Kidney capillary endothelial cell (primary cell): ENCODE measurements at regions not wholly inside any gene's neighbourhood (a gene's known extent, or its start where the extent isn't known, plus 50 kb on each side); places are given as distances from the start of the nearest gene placed in this dataset.
"Not testable (repeated sequence)": the region's sequence is repeated elsewhere in the genome, so short reads cannot be mapped to it uniquely, and the experiment has no call there.

ENCODE experiments used
- DNase-seq: peaks from one replicate; pipeline ENCODE4 v3.0.0-alpha.2; 2018; ENCODE audit warnings: low spot score

- no peak for DNase-seq
These were observed 257.8 kb downstream of the SEC61B start for GRCh38 chr9:99479929-99480328.

DNA sequence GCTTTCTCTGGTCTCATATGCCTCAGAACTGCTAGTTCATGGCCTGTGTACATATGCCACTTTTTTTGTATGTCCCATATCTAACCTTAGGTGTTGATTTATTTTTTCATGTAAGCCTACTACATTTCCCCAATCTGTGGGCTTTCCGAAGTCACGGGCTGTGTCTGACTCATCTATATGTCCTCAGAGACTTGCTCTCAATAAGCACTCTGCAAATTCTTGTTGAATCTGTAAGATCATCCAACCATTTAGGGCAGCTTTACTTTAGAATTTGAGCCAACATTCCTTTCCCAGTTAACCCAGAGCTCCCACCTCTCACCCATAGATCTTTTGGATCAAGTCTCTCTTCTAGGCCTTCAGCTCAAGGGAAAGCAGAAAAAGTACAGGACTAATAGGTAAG, 263.4 kb downstream of the SEC61B start:
- no peak for DNase-seq

GRCh38 chr9:99486684-99487083, 264.6 kb downstream of the SEC61B start:
- DNase-seq: no peak

DNA sequence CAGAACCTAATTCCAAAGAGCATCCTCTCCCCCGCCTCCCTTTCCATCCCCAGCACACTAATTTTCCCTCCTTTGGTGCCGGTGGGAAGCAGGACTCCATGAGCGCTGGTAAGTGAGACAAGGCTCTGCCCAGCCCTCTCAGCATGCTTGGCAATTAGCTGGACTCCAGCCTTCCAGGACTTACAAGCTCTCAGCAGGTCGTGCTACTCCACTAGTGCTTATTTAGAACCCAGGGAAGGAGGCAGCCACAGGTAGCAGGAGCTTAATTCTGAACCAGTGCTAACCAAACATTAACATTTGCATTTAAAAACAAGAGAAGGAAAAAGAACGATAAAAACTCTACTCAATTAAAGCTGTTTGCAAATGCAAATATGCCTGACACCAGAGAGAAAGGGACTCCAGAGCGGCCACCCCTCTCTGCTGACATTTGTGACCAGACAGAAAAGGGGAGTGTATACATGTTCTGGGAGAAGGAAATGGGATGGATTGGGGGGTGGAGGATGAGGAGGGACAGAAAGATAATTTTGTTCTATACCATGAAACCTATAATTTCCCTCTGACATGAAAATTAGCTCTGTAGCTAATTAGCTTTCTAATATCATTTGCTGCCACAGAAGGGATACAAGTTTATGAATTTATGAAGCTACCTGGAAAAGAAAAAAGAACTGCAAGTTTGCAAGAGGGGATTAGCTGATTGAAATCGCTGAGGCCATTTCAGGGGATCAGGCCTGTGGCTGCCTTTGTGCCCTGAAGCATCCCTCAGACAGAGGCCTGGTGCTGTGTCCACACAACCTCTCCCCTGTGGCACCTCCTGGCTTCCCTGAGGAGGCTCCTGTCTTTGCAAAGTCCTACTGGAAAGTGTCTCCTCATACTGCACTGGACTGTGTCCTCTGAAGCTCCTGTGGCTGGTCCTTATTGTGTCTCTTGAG, 266.3 kb downstream of the SEC61B start:
- no peak for DNase-seq

GRCh38 chr9:99489060-99489413, 267.0 kb downstream of the SEC61B start:
- no peak for DNase-seq

- DNase-seq: no peak
These were observed 268.6 kb downstream of the SEC61B start for GRCh38 chr9:99490729-99491128.

DNA sequence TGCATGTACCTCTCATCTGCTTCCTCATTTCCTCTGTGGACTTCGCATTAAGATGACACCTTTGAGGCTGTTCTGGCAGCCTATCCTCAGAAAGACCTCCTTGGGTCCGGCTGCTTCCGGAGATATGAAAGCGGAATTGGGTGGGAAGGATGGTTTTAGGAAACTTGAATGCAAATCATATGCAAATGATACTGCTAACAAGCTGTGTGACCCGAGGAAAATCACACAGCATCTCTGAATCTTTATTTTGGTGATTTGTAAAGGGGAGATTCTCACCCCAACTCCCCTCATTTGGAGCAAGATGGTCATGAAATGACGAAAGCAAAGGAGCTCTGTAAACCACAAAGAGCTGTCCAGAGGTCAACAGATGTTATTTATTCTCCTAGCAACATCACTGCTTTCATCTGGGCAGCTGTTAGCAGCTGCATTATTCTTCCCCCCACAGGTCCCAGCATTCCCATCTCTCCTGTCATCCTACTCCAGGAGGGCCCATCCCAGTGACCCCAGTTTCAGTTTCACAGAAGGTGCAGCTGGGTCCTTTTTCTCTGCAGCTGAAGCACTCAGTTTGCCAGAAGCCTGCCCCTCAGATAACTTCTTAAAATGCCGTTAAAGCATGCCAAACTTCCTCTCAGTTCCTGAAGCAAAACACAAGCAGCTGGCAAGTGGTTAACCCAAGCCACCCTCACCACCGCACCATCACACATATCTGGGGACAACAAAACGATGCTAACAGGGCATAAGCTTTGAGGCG, 269.5 kb downstream of the SEC61B start:
- DNase-seq: no peak

- DNase-seq: no peak
These were observed 275.6 kb downstream of the SEC61B start for GRCh38 chr9:99497641-99498040.

- DNase-seq: not testable (repeated sequence)
These were observed 276.9 kb downstream of the SEC61B start for GRCh38 chr9:99498979-99499378.

- no peak for DNase-seq
These were observed 283.9 kb downstream of the SEC61B start for GRCh38 chr9:99505936-99506335.

- DNase-seq: no peak
These were observed 284.8 kb downstream of the SEC61B start for GRCh38 chr9:99506747-99507348.

DNA sequence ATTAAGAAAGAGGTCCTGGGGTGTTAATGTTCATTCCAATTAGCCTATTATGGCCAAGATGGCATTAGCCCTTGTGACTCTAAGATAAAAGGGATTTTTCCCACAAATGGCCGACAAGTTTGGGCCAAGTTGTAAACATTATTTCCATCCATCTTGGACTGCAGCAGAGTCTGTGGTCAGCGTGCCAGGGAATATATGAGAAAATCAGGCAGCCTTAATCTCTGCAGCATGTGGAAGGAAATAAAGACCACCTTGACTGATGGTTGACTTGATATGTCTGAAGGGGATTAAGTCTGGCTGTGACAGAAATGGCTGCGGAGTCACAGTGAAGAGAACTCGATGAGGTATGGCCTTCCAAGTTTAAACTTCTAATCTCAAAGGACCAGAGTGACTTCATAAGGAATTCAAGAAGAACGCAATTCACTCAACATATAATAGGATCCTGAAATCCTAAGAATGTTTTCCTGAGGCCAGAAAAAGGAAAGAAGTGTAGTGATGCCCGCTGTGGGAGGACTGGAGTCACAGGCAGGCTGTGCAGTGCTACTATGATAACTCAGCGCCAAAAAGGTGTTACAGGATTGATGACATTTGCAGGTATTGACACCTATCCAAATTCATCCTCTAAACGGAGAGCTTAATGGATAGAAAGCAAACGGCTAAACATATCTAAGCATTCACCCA, 287.1 kb downstream of the SEC61B start:
- DNase-seq: no peak

GRCh38 chr9:99509900-99510535, 287.9 kb downstream of the SEC61B start:
- DNase-seq: no peak

DNA sequence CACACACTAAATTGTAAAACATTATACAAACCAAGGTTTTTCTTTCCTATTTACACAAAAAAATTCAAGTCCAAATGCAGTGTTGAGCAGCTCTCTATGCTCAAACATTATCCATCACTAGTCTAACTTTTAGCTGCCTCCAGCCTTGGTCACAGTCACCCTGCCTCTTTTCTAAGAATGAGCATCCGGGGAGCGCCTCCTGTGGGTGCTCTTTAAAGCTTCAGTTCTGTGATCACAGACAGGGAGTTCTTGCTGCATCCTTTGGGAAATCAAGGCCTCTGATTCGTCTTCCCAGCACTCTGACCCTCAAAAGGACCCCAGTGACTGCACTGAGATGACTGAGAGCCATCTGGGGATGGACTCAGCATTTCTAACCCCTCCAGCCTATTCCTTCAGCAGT, 289.6 kb downstream of the SEC61B start:
- DNase-seq: no peak

- no peak for DNase-seq
These were observed 291.5 kb downstream of the SEC61B start for GRCh38 chr9:99513441-99514112.

DNA sequence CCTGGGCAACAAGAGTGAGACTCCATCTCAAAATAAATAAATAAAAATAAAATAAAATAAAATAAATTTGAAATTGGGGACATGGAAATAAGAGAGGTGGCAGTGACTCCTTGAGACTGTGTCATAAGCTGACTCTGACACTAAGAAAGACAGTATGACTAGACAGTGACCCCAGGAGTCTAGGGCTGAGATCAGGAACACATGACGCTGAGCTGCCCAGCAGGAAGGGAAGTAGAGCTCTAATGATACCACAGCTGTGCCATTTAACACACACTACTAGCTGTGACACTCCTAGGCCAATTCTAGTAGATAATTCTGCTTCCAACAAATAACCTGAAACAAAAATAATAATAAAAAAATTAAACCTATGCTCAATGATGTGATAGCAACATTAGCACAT, 293.0 kb downstream of the SEC61B start:
- no peak for DNase-seq

GRCh38 chr9:99515895-99516656, 294.0 kb downstream of the SEC61B start:
- no peak for DNase-seq

DNA sequence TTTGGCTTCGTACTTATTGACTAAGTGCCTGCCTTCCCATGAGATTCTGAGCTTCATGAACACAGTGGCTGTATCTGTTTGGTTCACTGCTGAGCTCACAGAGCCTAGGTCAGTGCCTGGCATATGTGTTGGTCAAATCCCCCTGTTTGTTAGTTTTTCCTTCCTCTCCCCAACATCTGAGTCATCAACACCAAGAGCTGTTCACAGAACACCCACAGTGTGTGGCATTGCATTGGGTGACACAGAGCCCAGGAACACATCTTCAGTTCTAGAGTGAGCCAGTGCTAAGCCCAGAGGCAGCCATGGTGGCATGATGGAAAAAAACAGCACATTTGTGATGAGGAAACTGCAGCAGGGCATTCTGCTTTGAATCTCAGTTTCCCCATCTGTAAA, 294.6 kb downstream of the SEC61B start:
- DNase-seq: no peak

DNA sequence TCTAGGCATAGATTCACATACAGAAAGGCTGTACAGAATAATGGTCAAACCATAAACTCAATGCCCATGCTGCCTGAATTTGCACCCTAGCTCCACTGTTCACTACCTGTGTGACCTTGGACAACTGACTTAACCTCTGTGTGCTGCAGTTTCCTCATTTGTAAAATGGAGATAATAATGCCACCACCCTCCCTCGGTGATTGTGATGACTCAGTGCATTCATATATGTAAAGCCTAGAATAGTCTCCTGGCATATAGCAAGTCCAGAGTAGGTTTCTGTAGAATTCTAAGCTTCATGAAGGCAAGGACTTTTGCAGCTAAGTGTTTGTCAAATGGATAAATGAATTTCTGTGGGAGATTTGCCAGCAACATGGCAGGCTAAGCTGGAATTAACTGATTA, 297.8 kb upstream of the NR4A3 start:
- no peak for DNase-seq

- DNase-seq: no peak
These were observed 290.4 kb upstream of the NR4A3 start for GRCh38 chr9:99531313-99531712.

GRCh38 chr9:99533421-99533820, 288.3 kb upstream of the NR4A3 start:
- no peak for DNase-seq
